Caki2 (cell line): ENCODE measurements at regions not wholly inside any gene's neighbourhood (a gene's known extent, or its start where the extent isn't known, plus 50 kb on each side); places are given as distances from the start of the nearest gene placed in this dataset.
"Not testable (repeated sequence)": the region's sequence is repeated elsewhere in the genome, so short reads cannot be mapped to it uniquely, and the experiment has no call there.

Source experiments
- DNase-seq: peaks from one replicate; pipeline ENCODE4 v3.0.0-alpha.2; 2015; ENCODE audit warnings: low read depth
- in situ Hi-C: cut with HindIII; loops from 2 replicates; pipeline ENCODE4 v1.10.0; 2016; ENCODE audit warnings: low sequenced_read_pairs, low pct_unique_long_range_greater_than_20kb, mixed read lengths

GRCh38 chr18:29838961-29839360 is 1203.6 kb downstream of the DSC3 start:
- in situ Hi-C loops, DNase-seq: not testable (repeated sequence)

GRCh38 chr18:29838556-29838955 is 1204.0 kb downstream of the DSC3 start:
- DNase-seq, result no peak
- in situ Hi-C loops, result no loop called here

GRCh38 chr18:29823671-29824070 is 1218.9 kb downstream of the DSC3 start:
- in situ Hi-C loops, result no loop called here

GRCh38 chr18:29821544-29821943 is 1221.0 kb downstream of the DSC3 start:
- no peak for DNase-seq
- in situ Hi-C loops, result no loop called here

More at GRCh38 chr18:29823671-29824070, 1218.9 kb downstream of the DSC3 start:
- no peak for DNase-seq

GRCh38 chr18:29811519-29811918 is 1231.0 kb downstream of the DSC3 start:
- in situ Hi-C loops, result no loop called here
- no peak for DNase-seq

- DNase-seq, result no peak
- in situ Hi-C loops, result no loop called here
Observed at GRCh38 chr18:29780816-29781215, 1261.7 kb downstream of the DSC3 start.

GRCh38 chr18:29779096-29779495 is 1263.4 kb downstream of the DSC3 start:
- no peak for DNase-seq
- in situ Hi-C loops, result no loop called here

GRCh38 chr18:29753379-29753778 is 1289.2 kb downstream of the DSC3 start:
- in situ Hi-C loops, result no loop called here
- no peak for DNase-seq

GRCh38 chr18:29749704-29750103 is 1292.8 kb downstream of the DSC3 start:
- in situ Hi-C loops, result no loop called here
- no peak for DNase-seq

- in situ Hi-C loops, result no loop called here
- no peak for DNase-seq
Observed at GRCh38 chr18:29741461-29741860, 1301.1 kb downstream of the DSC3 start.

GRCh38 chr18:29737620-29738019 is 1304.9 kb downstream of the DSC3 start:
- in situ Hi-C loops, result no loop called here
- DNase-seq, result no peak

- DNase-seq, result no peak
- in situ Hi-C loops, result no loop called here
Observed at GRCh38 chr18:29737190-29737589, 1305.4 kb downstream of the DSC3 start.

- in situ Hi-C loops, result no loop called here
- no peak for DNase-seq
Observed at GRCh38 chr18:29730073-29730472, 1312.5 kb downstream of the DSC3 start.

- no peak for DNase-seq
- in situ Hi-C loops, result no loop called here
Observed at GRCh38 chr18:29726646-29727045, 1315.9 kb downstream of the DSC3 start.

- DNase-seq, in situ Hi-C loops: not testable (repeated sequence)
Observed at GRCh38 chr18:29723486-29723885, 1319.1 kb downstream of the DSC3 start.

- DNase-seq, in situ Hi-C loops: not testable (repeated sequence)
Observed at GRCh38 chr18:29715960-29716359, 1326.6 kb downstream of the DSC3 start.

GRCh38 chr18:29712785-29713184 is 1329.8 kb downstream of the DSC3 start:
- in situ Hi-C loops, result no loop called here
- DNase-seq, result no peak

GRCh38 chr18:29711932-29712331 is 1330.6 kb downstream of the DSC3 start:
- in situ Hi-C loops, result no loop called here
- DNase-seq, result no peak

- DNase-seq, result no peak
- in situ Hi-C loops, result no loop called here
Observed at GRCh38 chr18:29693334-29693733, 1349.2 kb downstream of the DSC3 start.

- no peak for DNase-seq
- in situ Hi-C loops, result no loop called here
Observed at GRCh38 chr18:29681578-29681977, 1361.0 kb downstream of the DSC3 start.
